Central memory CD4-positive, alpha-beta T cell (primary cell): ENCODE measurements at regions not wholly inside any gene's neighbourhood (a gene's known extent, or its start where the extent isn't known, plus 50 kb on each side); places are given as distances from the start of the nearest gene placed in this dataset.

Experiments
- DNase-seq: peaks from one replicate; pipeline ENCODE4 v3.0.0; 2022

DNA sequence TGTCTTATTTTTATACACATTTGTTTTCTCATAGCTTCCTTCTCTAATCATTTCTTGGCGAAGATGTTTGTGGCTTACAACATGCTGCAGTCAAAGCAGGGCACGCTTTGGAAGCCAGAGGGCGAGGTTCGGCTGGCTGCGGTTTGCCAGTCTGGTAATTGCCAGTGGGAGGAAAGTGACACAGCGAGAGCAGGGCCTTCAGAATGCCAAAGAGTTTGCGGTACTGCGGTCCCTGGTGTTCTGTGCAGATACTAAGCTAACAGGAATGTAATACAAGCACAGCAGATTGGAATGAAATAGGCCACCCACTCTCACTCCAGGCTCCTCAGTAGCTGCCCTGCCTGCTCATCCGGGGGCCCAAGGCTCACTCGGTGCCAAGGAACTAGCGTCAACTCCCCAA lies 58.7 kb upstream of the TGM3 start:
- no peak for DNase-seq

DNA sequence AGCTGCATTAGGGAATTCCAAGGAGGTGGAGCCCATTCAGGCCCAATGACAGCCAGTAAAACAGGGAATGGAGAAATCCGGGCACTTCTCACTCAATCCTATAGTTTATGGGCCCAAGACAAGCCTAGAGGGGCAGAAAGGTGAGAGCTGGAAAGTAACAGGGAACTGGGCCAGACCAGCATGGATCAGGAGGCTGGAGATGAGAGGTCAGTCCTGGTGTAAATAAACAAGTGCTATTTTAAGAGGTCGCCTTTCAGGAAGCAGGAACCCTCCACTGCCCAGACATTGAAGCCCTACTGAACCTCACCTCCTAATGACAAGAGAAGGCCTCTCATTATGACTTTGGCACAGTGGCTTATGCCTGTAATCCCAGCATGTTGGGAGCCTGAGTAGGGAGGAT lies 57.2 kb upstream of the TGM3 start:
- no peak for DNase-seq

- DNase-seq = no peak
These were observed 55.0 kb upstream of the TGM3 start for GRCh38 chr20:2240835-2241234.

- no peak for DNase-seq
These were observed 53.1 kb upstream of the TGM3 start for GRCh38 chr20:2242678-2243077.

DNA sequence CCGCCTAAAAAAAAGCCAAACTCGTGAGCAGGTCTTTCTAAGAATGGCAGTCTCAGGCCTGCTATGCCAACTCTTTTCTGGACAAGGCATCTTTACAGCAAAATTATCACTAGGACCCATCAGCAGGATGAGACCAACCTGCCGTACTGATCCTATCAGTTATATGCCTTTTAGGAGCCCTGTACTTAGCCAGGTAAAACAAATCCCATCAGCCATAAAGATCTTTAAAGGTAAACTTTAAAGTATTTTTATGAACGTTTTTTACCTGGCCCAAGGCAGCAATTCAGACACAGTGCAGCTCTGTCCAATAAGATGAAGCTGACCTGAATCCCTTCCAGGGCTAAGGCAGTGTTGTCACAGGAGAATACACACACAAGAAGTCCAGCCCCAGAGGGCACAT lies 51.3 kb upstream of the TGM3 start:
- DNase-seq = no peak

GRCh38 chr20:2244993-2245392 lies 50.8 kb upstream of the TGM3 start:
- no peak for DNase-seq

DNA sequence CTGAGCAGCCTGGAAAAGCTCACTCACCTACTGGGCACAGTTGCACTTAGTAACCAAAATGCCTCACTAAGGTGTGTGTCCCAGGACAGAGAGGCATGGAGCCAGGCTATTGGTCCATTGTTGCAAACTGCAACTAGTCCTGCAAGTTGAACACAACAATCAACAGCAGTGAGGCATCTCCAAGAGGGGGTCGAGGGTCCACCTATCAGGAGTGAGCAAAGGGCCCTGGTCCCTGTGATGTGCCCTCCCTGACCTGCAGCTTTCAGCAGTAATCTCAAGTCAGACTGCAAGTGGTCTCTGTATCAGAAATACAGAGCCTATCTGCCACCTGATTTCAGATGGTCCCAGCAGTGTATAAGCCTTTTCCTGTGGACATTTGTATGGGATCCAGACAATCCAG lies 50.2 kb upstream of the TGM3 start:
- no peak for DNase-seq
